Keratinocyte (primary cell): ENCODE measurements at regions not wholly inside any gene's neighbourhood (a gene's known extent, or its start where the extent isn't known, plus 50 kb on each side); places are given as distances from the start of the nearest gene placed in this dataset.
A peak's percentile ranks its signal among the peaks of the same experiment; 100 is the strongest.

ENCODE experiments used
- DNase-seq: peaks from one replicate; pipeline ENCODE4 v3.0.0-alpha.2; 2011; ENCODE audit warnings: low read depth, missing footprints, low spot score
- FAIRE-seq: peaks from 2 replicates; lab custom pipeline; 2011; peaks lifted over from hg19 to GRCh38; lab: Jason Lieb, UNC
- H2AFZ ChIP-seq: 2 replicates; pipeline ENCODE4 v1.6.0; 2012; ENCODE audit warnings: low read length, control low read depth, inconsistent platforms; ENCODE audit not compliant: control insufficient read depth
- H3K27ac ChIP-seq: 2 replicates; pipeline ENCODE4 v1.5.1; 2011; ENCODE audit warnings: low read length; ENCODE audit not compliant: control insufficient read depth, insufficient read depth
- H3K27me3 ChIP-seq: 3 replicates; pipeline ENCODE4 v1.6.0; 2011; ENCODE audit warnings: low read length; ENCODE audit not compliant: control insufficient read depth, insufficient read depth; ENCODE audit errors: extremely low read depth
- H3K36me3 ChIP-seq, 2 experiments: 2 replicates in 1 of 2; 3 replicates in 1 of 2; pipeline ENCODE4 v1.5.1; 2011; ENCODE audit warnings: low read length in 2 of 2, mild to moderate bottlenecking in 1 of 2; ENCODE audit not compliant: control insufficient read depth in 2 of 2, insufficient read depth in 2 of 2; ENCODE audit errors: extremely low read depth in 1 of 2
- H3K4me1 ChIP-seq: 3 replicates; pipeline ENCODE4 v1.5.1; 2011; ENCODE audit warnings: low read length; ENCODE audit not compliant: control insufficient read depth, insufficient read depth; ENCODE audit errors: extremely low read depth
- H3K4me2 ChIP-seq: 3 replicates; pipeline ENCODE4 v1.6.0; 2011; ENCODE audit warnings: low read depth, low read length; ENCODE audit not compliant: control insufficient read depth, insufficient read depth; ENCODE audit errors: extremely low read depth
- H3K4me3 ChIP-seq, 3 experiments: fragments of 200-600 bp in 1 of 3; sonication (generic) in 1 of 3; 2 replicates in 2 of 3; 3 replicates in 1 of 3; pipeline ENCODE4 v1.5.1; 2011 to 2016; ENCODE audit warnings: low read length in 3 of 3, mild to moderate bottlenecking in 3 of 3, control low read depth in 2 of 3, inconsistent platforms in 1 of 3, low read depth in 1 of 3, mixed read lengths in 1 of 3, mixed run types in 1 of 3, moderate library complexity in 1 of 3; ENCODE audit not compliant: control insufficient read depth in 2 of 3, insufficient read depth in 2 of 3; ENCODE audit errors: extremely low read depth in 1 of 3
- H3K79me2 ChIP-seq: 2 replicates; pipeline ENCODE4 v1.6.0; 2012; ENCODE audit warnings: low read length; ENCODE audit not compliant: control insufficient read depth, insufficient read depth
- H3K9ac ChIP-seq: 3 replicates; pipeline ENCODE4 v1.6.0; 2011; ENCODE audit warnings: low read length; ENCODE audit not compliant: control insufficient read depth, insufficient read depth; ENCODE audit errors: extremely low read depth
- H3K9me1 ChIP-seq: 3 replicates; pipeline ENCODE4 v1.6.0; 2011; ENCODE audit warnings: low read length; ENCODE audit not compliant: control insufficient read depth, insufficient read depth; ENCODE audit errors: extremely low read depth
- H3K9me3 ChIP-seq: 2 replicates; pipeline ENCODE4 v1.5.1; 2012; ENCODE audit warnings: low read depth, low read length; ENCODE audit not compliant: control insufficient read depth
- H4K20me1 ChIP-seq: 3 replicates; pipeline ENCODE4 v1.6.0; 2011; ENCODE audit warnings: low read length; ENCODE audit not compliant: control insufficient read depth, insufficient read depth; ENCODE audit errors: extremely low read depth
- CTCF ChIP-seq, 3 experiments: IDR thresholded peaks in 1 of 3; conservative IDR thresholded peaks in 1 of 3; optimal IDR thresholded peaks in 1 of 3; 2 replicates in 2 of 3; 3 replicates in 1 of 3; pipeline versions ENCODE3 to v1.5.1; 2011; ENCODE audit warnings: low read length in 3 of 3, mild to moderate bottlenecking in 3 of 3, moderate library complexity in 2 of 3, control low read depth in 1 of 3, inconsistent platforms in 1 of 3; ENCODE audit not compliant: insufficient read depth in 2 of 3; ENCODE audit errors: extremely low read depth in 1 of 3
- EZH2 ChIP-seq: IDR thresholded peaks from one replicate; pipeline ENCODE4 v1.6.1; 2012; ENCODE audit warnings: inconsistent platforms, mild to moderate bottlenecking, low read length, moderate library complexity
- dilution Hi-C: fragments of 300-500 bp; cut with MboI; formaldehyde crosslinking; loops from one replicate; pipeline ENCODE4 v1.7.0; 2020; ENCODE audit warnings: low sequenced_read_pairs; ENCODE audit not compliant: extremely low pct_ligation_motif_present

GRCh38 chr21:16324630-16325029 lies 594.8 kb downstream of the USP25 start:
- no peak for DNase-seq

GRCh38 chr21:16330082-16330907 lies 600.5 kb downstream of the USP25 start:
- no peak for DNase-seq
- peak overlapping the region; percentile 65 for H2AFZ ChIP-seq
- H3K79me2 ChIP-seq = no peaks in the 10 kb centered on the region
- no peak overlapping the region for H3K4me3 ChIP-seq
- dilution Hi-C loops = no loop called here
- H4K20me1 ChIP-seq = no peaks in the 10 kb centered on the region
- H3K9ac ChIP-seq = no peak overlapping the region
- H3K27me3 ChIP-seq = no peaks in the 10 kb centered on the region
- TF ChIP-seq CTCF (optimal IDR thresholded peaks at IDR 0.05 in 1 of 3, IDR thresholded peaks at IDR 0.05 in 1 of 3, conservative IDR thresholded peaks at IDR 0.05 in 1 of 3; ENCODE audit: extremely low read depth in 1 of 3, insufficient read depth in 2 of 3, low read length in 3 of 3) = peak; percentile 27 to 59 (median 58)
- TF ChIP-seq EZH2 = no peak
- no peak overlapping the region for H3K4me2 ChIP-seq
- H3K36me3 ChIP-seq = no peaks in the 10 kb centered on the region
- no peaks in the 10 kb centered on the region for H3K9me1 ChIP-seq
- H3K27ac ChIP-seq = no peak overlapping the region
- H3K9me3 ChIP-seq = no peaks in the 10 kb centered on the region
- no peaks in the 10 kb centered on the region for H3K4me1 ChIP-seq
- FAIRE-seq = no peak

More at GRCh38 chr21:16324630-16325029, 594.8 kb downstream of the USP25 start:
- no peaks in the 10 kb centered on the region for H3K4me1 ChIP-seq
- H3K27me3 ChIP-seq = no peaks in the 10 kb centered on the region
- H4K20me1 ChIP-seq = no peaks in the 10 kb centered on the region
- H3K36me3 ChIP-seq = no peaks in the 10 kb centered on the region
- no peak for FAIRE-seq
- H2AFZ ChIP-seq = no peak overlapping the region
- H3K79me2 ChIP-seq = no peaks in the 10 kb centered on the region
- no peak overlapping the region for H3K9ac ChIP-seq
- H3K9me3 ChIP-seq = no peaks in the 10 kb centered on the region
- no peak for TF ChIP-seq EZH2
- no peak for TF ChIP-seq CTCF (optimal IDR thresholded peaks at IDR 0.05 in 1 of 3, IDR thresholded peaks at IDR 0.05 in 1 of 3, conservative IDR thresholded peaks at IDR 0.05 in 1 of 3; ENCODE audit: extremely low read depth in 1 of 3, insufficient read depth in 2 of 3, low read length in 3 of 3)
- H3K4me3 ChIP-seq = no peak overlapping the region
- dilution Hi-C loops = no loop called here
- no peaks in the 10 kb centered on the region for H3K9me1 ChIP-seq
- no peak overlapping the region for H3K27ac ChIP-seq
- no peak overlapping the region for H3K4me2 ChIP-seq
